OCI-LY1 (cell line): ENCODE measurements at regions not wholly inside any gene's neighbourhood (a gene's known extent, or its start where the extent isn't known, plus 50 kb on each side); places are given as distances from the start of the nearest gene placed in this dataset.

Experiments used
- H2AFZ ChIP-seq: fragments of 200-600 bp; sonication (generic), shearing (Covaris generic); 2 replicates; pipeline ENCODE4 v1.6.0; 2014; ENCODE audit warnings: antibody characterized with exemption, mild to moderate bottlenecking, low read length
- H3F3A ChIP-seq: fragments of 200-600 bp; sonication (generic), shearing (Covaris generic); 2 replicates; pipeline ENCODE4 v1.6.0; 2014; ENCODE audit warnings: mild to moderate bottlenecking, antibody characterized with exemption, low read length, moderate library complexity; ENCODE audit not compliant: insufficient read depth
- H3K27ac ChIP-seq: fragments of 200-600 bp; sonication (generic); 2 replicates; pipeline ENCODE4 v1.5.1; 2014; ENCODE audit warnings: low read length, mixed run types, mild to moderate bottlenecking, low read depth; ENCODE audit not compliant: poor library complexity, severe bottlenecking
- H3K27me3 ChIP-seq: fragments of 200-600 bp; sonication (generic); 2 replicates; pipeline ENCODE4 v1.6.0; 2014; ENCODE audit warnings: antibody characterized with exemption, mild to moderate bottlenecking, low read length, moderate library complexity; ENCODE audit not compliant: insufficient read depth
- H3K36me3 ChIP-seq: fragments of 200-600 bp; sonication (generic); 2 replicates; pipeline ENCODE4 v1.6.1; 2014; ENCODE audit warnings: mild to moderate bottlenecking, antibody characterized with exemption, low read length, moderate library complexity, mixed read lengths; ENCODE audit not compliant: insufficient read depth
- H3K4me1 ChIP-seq: fragments of 200-600 bp; sonication (generic); 2 replicates; pipeline ENCODE4 v1.5.1; 2014; ENCODE audit warnings: mild to moderate bottlenecking, low read length, moderate library complexity; ENCODE audit not compliant: insufficient read depth, severe bottlenecking
- H3K4me2 ChIP-seq: fragments of 200-600 bp; sonication (generic), shearing (Covaris generic); 2 replicates; pipeline ENCODE4 v1.6.1; 2014; ENCODE audit warnings: low read length
- H3K4me3 ChIP-seq: fragments of 200-600 bp; sonication (generic); 2 replicates; pipeline ENCODE4 v1.5.1; 2014; ENCODE audit warnings: low read length, low read depth, mild to moderate bottlenecking, mixed read lengths; ENCODE audit not compliant: poor library complexity, severe bottlenecking
- H3K79me2 ChIP-seq: fragments of 200-600 bp; shearing (Covaris generic); 2 replicates; pipeline ENCODE4 v1.6.1; 2016; ENCODE audit warnings: mixed run types, low read length, mixed read lengths; ENCODE audit not compliant: insufficient read depth
- H3K9ac ChIP-seq: fragments of 200-600 bp; sonication (generic), shearing (Covaris generic); 2 replicates; pipeline ENCODE4 v1.6.1; 2014; ENCODE audit warnings: mild to moderate bottlenecking, low read length, mixed read lengths
- H3K9me2 ChIP-seq: fragments of 200-600 bp; sonication (generic), shearing (Covaris generic); 2 replicates; pipeline ENCODE4 v1.6.1; 2014; ENCODE audit warnings: low read depth, mild to moderate bottlenecking, low read length, mixed read lengths
- H3K9me3 ChIP-seq: fragments of 200-600 bp; shearing (Covaris generic); 2 replicates; pipeline ENCODE4 v1.6.1; 2014; ENCODE audit warnings: low read length, mixed read lengths
- H4K20me1 ChIP-seq: fragments of 200-600 bp; sonication (generic), shearing (Covaris generic); 2 replicates; pipeline ENCODE4 v1.6.0; 2016; ENCODE audit warnings: mild to moderate bottlenecking, low read length; ENCODE audit not compliant: insufficient read depth
- EZH2 ChIP-seq: fragments of 200-600 bp; sonication (generic), shearing (Covaris generic); IDR thresholded peaks from 2 replicates; pipeline ENCODE4 v1.8.0; 2017; ENCODE audit warnings: borderline replicate concordance, mixed run types, mild to moderate bottlenecking, antibody characterized with exemption, low read length, moderate library complexity, mixed read lengths
- TF ChIP-seq, protein P1 (sequence below): fragments of 200-600 bp; sonication (generic), shearing (Covaris generic); IDR thresholded peaks from 2 replicates; pipeline ENCODE4 v1.5.1; 2017; ENCODE audit warnings: mild to moderate bottlenecking, antibody characterized with exemption, low read length, moderate library complexity, mixed read lengths

DNA sequence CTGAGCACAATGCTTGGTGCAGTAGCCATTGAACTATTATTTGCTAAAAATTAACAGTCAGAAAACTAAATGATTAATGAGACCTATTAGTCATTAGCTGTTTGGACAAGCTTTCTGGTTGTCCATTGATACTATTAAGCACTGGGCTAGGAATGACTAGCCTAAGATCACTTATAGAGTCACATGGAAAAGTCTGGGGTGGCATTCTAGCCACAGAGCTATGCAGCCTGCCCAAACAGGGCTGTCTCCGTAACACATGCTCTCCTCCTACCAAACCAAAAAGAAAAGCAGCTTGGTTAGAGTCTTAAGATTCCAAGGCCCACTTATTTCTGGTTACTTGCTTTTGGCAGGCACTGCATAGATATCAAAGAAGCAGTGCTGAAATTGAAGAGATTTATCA, 193.5 kb upstream of the NBEA start:
- TF ChIP-seq, protein P1, sequence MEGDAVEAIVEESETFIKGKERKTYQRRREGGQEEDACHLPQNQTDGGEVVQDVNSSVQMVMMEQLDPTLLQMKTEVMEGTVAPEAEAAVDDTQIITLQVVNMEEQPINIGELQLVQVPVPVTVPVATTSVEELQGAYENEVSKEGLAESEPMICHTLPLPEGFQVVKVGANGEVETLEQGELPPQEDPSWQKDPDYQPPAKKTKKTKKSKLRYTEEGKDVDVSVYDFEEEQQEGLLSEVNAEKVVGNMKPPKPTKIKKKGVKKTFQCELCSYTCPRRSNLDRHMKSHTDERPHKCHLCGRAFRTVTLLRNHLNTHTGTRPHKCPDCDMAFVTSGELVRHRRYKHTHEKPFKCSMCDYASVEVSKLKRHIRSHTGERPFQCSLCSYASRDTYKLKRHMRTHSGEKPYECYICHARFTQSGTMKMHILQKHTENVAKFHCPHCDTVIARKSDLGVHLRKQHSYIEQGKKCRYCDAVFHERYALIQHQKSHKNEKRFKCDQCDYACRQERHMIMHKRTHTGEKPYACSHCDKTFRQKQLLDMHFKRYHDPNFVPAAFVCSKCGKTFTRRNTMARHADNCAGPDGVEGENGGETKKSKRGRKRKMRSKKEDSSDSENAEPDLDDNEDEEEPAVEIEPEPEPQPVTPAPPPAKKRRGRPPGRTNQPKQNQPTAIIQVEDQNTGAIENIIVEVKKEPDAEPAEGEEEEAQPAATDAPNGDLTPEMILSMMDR: no peak
- no peak for TF ChIP-seq EZH2
- no peaks in the 10 kb centered on the region for H3K79me2 ChIP-seq

DNA sequence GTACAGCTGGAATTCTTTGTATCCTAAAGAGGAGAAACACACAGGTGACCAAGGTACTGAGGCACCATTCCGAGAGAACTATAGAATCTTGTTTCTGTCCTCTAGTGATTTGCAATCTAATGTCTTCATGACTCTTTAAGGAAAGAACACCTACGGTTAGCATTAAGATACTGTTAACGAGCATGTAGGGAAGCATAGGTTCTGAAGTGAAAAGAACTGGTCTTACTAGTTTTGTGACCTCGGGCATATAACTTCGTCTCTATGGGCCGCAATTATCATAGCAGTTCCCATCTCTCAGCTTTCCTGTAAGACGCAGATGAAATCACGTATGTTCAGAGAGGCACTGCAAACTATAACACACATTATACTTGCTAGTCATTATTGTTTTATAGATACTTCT, 193.0 kb upstream of the NBEA start:
- no peaks in the 10 kb centered on the region for H3K36me3 ChIP-seq

More for the DNA sequence above, 193.5 kb upstream of the NBEA start:
- no peaks in the 10 kb centered on the region for H3K9me2 ChIP-seq
- H3K27ac ChIP-seq: no peak overlapping the region
- H3K36me3 ChIP-seq: no peaks in the 10 kb centered on the region
- H3K4me1 ChIP-seq: no peaks in the 10 kb centered on the region
- H3K9me3 ChIP-seq: no peaks in the 10 kb centered on the region
- H4K20me1 ChIP-seq: no peaks in the 10 kb centered on the region
- H3F3A ChIP-seq: no peaks in the 10 kb centered on the region
- no peak overlapping the region for H3K9ac ChIP-seq
- no peak overlapping the region for H3K4me3 ChIP-seq
- no peaks in the 10 kb centered on the region for H3K27me3 ChIP-seq
- no peak overlapping the region for H2AFZ ChIP-seq
- H3K4me2 ChIP-seq: no peak overlapping the region

DNA sequence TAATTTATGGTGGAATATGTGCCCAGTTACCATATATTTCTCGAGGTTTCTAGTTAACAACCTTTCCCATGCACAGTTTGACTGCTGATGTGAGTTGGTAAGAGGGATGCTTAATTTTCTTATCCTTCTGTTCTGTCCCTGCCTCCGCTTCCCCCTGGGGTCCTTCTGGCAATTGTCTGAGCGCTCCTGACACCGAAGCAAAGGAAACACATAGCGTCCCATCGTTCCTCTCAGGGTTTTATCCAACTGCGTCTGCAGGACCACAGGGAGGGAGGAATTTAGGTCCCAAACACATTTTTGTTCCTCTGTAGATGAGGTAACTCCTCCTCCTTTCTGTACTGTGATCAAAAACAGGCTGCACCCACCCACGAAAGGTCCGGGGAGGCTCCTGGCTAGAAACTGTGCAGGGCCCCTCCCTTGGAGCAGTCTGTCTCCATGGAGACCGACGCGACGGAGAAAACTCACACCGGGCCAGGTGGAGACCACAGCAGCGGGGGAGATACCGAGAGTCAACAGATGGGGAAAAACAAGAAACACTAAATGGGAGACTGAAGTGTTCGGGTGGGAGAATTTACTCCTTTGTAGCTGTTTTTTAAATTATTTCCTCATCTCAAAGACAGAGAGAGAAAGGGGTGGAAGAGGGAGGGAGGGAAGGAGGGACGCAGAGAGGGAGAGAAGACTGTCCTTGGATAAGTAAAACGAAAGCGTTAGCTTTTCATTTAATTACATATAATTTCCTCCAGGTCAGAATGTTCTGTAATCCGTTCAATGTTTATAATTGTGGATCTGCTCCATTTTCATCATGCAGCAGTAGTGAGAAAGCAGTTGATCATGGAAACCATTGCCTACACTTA, 191.8 kb upstream of the NBEA start:
- Histone ChIP-seq H3K4me1 (no peaks in the 10 kb centered on the region), H2AFZ (no peak overlapping the region), H3K36me3 (no peaks in the 10 kb centered on the region), H3K27ac (no peak overlapping the region), H3K79me2 (no peaks in the 10 kb centered on the region), H3K9me3 (no peaks in the 10 kb centered on the region), H3K4me2 (no peak overlapping the region), H3K9ac (no peak overlapping the region), H4K20me1 (no peaks in the 10 kb centered on the region), H3K27me3 (no peaks in the 10 kb centered on the region), H3K9me2 (no peaks in the 10 kb centered on the region), H3K4me3 (no peak overlapping the region), H3F3A (no peaks in the 10 kb centered on the region)
- TF ChIP-seq, protein P1: no peak
- TF ChIP-seq EZH2: no peak

More for the DNA sequence above, 193.0 kb upstream of the NBEA start:
- TF ChIP-seq, protein P1: no peak
- no peak for TF ChIP-seq EZH2
- Histone ChIP-seq H3K9me3 (no peaks in the 10 kb centered on the region), H3K27me3 (no peaks in the 10 kb centered on the region), H2AFZ (no peak overlapping the region), H3K27ac (no peak overlapping the region), H4K20me1 (no peaks in the 10 kb centered on the region), H3K4me3 (no peak overlapping the region), H3K4me2 (no peak overlapping the region), H3K9ac (no peak overlapping the region), H3K9me2 (no peaks in the 10 kb centered on the region), H3F3A (no peaks in the 10 kb centered on the region), H3K79me2 (no peaks in the 10 kb centered on the region), H3K4me1 (no peaks in the 10 kb centered on the region)
